HK-2 (cell line): ENCODE measurements at regions not wholly inside any gene's neighbourhood (a gene's known extent, or its start where the extent isn't known, plus 50 kb on each side); places are given as distances from the start of the nearest gene placed in this dataset.

Experiments
- DNase-seq: peaks from one replicate; pipeline ENCODE4 v3.0.0-alpha.2; 2018; ENCODE audit not compliant: unreplicated experiment

GRCh38 chr12:81811061-81811777, 52.1 kb upstream of the PPFIA2 start:
- no peak for DNase-seq

DNA sequence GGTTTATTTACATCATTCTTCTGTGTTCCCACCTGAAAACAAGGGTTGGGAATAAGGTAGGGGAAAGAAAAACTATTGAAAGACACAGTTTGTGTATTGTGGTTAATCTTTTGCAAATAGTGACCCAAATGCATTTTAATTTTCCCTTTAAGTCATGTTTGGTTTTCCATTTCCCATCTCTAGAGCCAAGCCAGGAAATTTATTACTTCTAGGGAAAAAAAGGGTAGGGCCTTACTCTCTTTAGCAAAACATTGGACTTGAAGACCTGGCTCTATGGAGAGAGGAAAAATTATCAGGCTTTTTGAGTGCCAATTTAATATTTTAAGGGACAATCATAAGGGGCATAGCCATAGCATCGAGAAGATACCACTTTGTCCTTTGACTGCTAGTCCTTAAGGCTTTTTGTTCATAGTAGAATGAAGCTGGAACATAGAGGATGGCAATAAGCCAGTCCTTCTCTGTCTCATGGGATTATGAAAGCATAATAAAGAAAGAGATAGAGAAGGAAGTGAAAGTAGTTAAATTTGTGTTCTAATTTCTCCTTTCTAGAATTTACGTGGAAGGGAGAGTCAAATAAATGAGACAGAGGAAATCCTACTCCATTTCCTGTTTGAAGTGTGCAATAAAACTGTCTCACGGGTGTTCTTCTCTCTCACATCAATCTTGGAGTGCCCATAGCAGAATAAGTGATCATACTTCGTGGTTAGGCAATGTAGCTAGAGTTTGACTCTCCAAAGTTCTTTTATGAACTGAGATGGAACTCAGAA, 50.9 kb upstream of the PPFIA2 start:
- DNase-seq, result no peak

DNA sequence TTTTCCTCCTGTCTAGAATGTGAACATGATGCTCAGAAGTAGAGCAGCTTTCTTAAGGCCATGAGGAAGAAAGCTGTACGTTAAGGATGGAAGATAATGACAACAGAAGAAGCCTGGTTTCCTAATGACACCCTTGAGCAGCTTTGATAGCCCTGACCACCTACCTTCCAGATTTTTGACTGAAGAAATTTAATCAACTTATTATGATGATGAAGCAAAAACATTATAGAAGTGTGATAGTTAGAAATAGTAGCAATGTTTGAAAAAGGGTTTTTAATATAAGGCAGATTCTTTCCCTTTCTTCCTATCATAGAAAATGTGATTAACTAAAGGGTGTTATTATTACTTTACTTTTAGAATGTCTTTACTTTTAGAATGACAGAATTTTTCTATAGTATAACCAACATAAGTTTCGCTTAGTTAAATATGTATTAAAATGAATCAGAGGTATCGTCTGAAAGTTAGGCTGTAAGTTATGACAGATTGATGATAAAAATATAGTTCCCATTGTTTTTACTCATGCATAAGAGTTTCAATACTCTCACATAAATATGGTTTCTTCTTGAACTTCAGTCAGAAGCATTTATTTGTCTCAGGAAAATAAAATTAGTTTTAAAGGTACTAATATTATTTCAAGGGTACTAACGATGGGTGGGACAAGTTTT, 50.1 kb upstream of the PPFIA2 start:
- DNase-seq, result no peak
